ENCODE measurements at regions not wholly inside any gene's neighbourhood (a gene's known extent, or its start where the extent isn't known, plus 50 kb on each side); places are given as distances from the start of the nearest gene placed in this dataset.

GRCh38 chr5:119899981-119900380, 270.6 kb downstream of the FAM170A start:
- no peaks in the 10 kb centered on the region for H3K36me3 ChIP-seq
- H3K4me3 ChIP-seq: no peak overlapping the region
- H3K4me1 ChIP-seq: no peaks in the 10 kb centered on the region
- no peak overlapping the region for H3K27ac ChIP-seq
- DNase-seq (ENCODE audit: low spot score in 2 of 2): no peak
- TF ChIP-seq, protein P1, sequence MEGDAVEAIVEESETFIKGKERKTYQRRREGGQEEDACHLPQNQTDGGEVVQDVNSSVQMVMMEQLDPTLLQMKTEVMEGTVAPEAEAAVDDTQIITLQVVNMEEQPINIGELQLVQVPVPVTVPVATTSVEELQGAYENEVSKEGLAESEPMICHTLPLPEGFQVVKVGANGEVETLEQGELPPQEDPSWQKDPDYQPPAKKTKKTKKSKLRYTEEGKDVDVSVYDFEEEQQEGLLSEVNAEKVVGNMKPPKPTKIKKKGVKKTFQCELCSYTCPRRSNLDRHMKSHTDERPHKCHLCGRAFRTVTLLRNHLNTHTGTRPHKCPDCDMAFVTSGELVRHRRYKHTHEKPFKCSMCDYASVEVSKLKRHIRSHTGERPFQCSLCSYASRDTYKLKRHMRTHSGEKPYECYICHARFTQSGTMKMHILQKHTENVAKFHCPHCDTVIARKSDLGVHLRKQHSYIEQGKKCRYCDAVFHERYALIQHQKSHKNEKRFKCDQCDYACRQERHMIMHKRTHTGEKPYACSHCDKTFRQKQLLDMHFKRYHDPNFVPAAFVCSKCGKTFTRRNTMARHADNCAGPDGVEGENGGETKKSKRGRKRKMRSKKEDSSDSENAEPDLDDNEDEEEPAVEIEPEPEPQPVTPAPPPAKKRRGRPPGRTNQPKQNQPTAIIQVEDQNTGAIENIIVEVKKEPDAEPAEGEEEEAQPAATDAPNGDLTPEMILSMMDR (IDR thresholded peaks at IDR 0.05): no peak
- intact Hi-C loops (cut with DNase I): no loop called here
- no peaks in the 10 kb centered on the region for H3K27me3 ChIP-seq
- no peaks in the 10 kb centered on the region for H3K9me3 ChIP-seq

DNA sequence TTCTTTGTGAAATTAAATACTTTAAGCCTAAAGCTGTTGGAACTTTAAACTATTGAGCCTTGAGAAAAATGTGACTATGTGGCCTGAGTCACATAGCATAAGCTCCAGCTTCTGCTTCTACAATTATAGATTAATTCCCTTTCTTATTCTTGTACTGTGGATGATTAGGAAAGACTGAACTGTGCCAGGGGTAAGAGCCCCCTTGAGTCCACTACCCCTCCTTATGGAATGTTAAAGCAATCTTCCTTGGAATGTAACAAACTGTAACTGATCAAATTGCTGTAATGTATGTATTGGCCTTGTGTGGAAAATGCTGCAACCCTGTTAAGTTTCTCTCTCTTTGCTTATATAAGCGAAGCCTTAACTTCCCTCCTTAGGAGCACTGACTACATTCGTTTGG, 273.2 kb downstream of the FAM170A start:
- Histone ChIP-seq H3K9me3 (peaks cover 0 to 3% of the 10 kb centered on the region in 2 donors), H3K4me3 (no peak overlapping the region), H3K4me1 (no peaks in the 10 kb centered on the region), H3K27ac (no peak overlapping the region), H3K27me3 (no peaks in the 10 kb centered on the region), H3K36me3 (no peaks in the 10 kb centered on the region)
- DNase-seq (ENCODE audit: low spot score in 2 of 2): no peak
- TF ChIP-seq, protein P1 (IDR thresholded peaks at IDR 0.05): no peak
- intact Hi-C loops (cut with DNase I): no loop called here

GRCh38 chr5:119913425-119913824, 284.1 kb downstream of the FAM170A start:
- Histone ChIP-seq H3K4me1 (no peaks in the 10 kb centered on the region), H3K36me3 (no peaks in the 10 kb centered on the region), H3K27ac (no peak overlapping the region), H3K4me3 (no peak overlapping the region), H3K27me3 (no peaks in the 10 kb centered on the region), H3K9me3 (peaks cover 0 to 10% of the 10 kb centered on the region in 2 donors)
- intact Hi-C loops (cut with DNase I): no loop called here
- TF ChIP-seq, protein P1 (IDR thresholded peaks at IDR 0.05): no peak
- DNase-seq (ENCODE audit: low spot score in 2 of 2): no peak

GRCh38 chr5:119919279-119919678, 289.9 kb downstream of the FAM170A start:
- no peak overlapping the region for H3K4me3 ChIP-seq
- H3K27ac ChIP-seq: no peak overlapping the region
- H3K9me3 ChIP-seq: no peaks in the 10 kb centered on the region
- no peak for DNase-seq (ENCODE audit: low spot score in 2 of 2)
- H3K36me3 ChIP-seq: no peaks in the 10 kb centered on the region
- no peaks in the 10 kb centered on the region for H3K4me1 ChIP-seq
- TF ChIP-seq, protein P1 (IDR thresholded peaks at IDR 0.05): no peak
- intact Hi-C loops (cut with DNase I): no loop called here
- no peaks in the 10 kb centered on the region for H3K27me3 ChIP-seq

- no peaks in the 10 kb centered on the region for H3K9me3 ChIP-seq
- no peaks in the 10 kb centered on the region for H3K27me3 ChIP-seq
- no peaks in the 10 kb centered on the region for H3K36me3 ChIP-seq
- H3K4me3 ChIP-seq: no peak overlapping the region
- no peak overlapping the region for H3K27ac ChIP-seq
- no peak for DNase-seq (ENCODE audit: low spot score in 2 of 2)
- TF ChIP-seq, protein P1 (IDR thresholded peaks at IDR 0.05): no peak
- H3K4me1 ChIP-seq: no peaks in the 10 kb centered on the region
- intact Hi-C loops (cut with DNase I): no loop called here
These were observed 296.9 kb downstream of the FAM170A start for GRCh38 chr5:119926301-119926700.

DNA sequence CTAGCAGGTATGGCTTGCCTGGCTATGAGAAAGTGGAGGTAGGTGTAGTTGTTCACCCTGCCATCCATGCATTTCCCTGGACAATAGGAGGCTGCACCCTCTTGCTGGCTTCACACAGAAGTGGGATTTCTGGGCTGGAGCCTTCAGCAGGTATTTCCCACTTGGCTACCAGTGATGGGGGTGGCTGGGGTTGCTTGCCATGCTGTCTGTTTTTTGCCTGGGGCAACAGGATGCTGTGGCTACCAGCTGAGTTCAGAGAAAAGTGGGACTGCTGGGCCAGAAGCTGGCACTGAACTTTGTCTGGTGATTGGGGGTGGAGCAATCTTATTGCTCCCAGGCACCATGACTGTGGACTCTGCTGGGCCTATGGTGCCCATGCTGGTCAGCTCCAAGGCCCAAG, 299.6 kb downstream of the FAM170A start:
- Histone ChIP-seq H3K27ac (no peak overlapping the region), H3K27me3 (no peaks in the 10 kb centered on the region), H3K4me1 (no peaks in the 10 kb centered on the region), H3K36me3 (no peaks in the 10 kb centered on the region), H3K9me3 (no peaks in the 10 kb centered on the region), H3K4me3 (no peak overlapping the region)
- intact Hi-C loops (cut with DNase I): no loop called here
- TF ChIP-seq, protein P1 (IDR thresholded peaks at IDR 0.05): no peak
- no peak for DNase-seq (ENCODE audit: low spot score in 2 of 2)
